ENCODE measurements at regions not wholly inside any gene's neighbourhood (a gene's known extent, or its start where the extent isn't known, plus 50 kb on each side); places are given as distances from the start of the nearest gene placed in this dataset.

GRCh38 chr2:7971248-7971647 lies 710.6 kb upstream of the ID2 start:
- no peak for TF ChIP-seq CTCF (conservative IDR thresholded peaks at IDR 0.05)
- Mint-ChIP-seq H3K27ac (no peak overlapping the region), H3K36me3 (no peaks in the 10 kb centered on the region), H3K9me3 (no peaks in the 10 kb centered on the region), H3K27me3 (peaks cover 4% of the 10 kb centered on the region), H3K4me1 (ENCODE audit: unreplicated experiment) (peaks cover 10% of the 10 kb centered on the region), H3K4me3 (no peak overlapping the region)
- no peak for DNase-seq (ENCODE audit: extremely low spot score, unreplicated experiment)

- Mint-ChIP-seq H3K27me3 (peaks cover 4% of the 10 kb centered on the region), H3K9me3 (no peaks in the 10 kb centered on the region), H3K36me3 (no peaks in the 10 kb centered on the region), H3K4me3 (no peak overlapping the region), H3K27ac (no peak overlapping the region), H3K4me1 (ENCODE audit: unreplicated experiment) (peaks cover 10% of the 10 kb centered on the region)
- DNase-seq (ENCODE audit: extremely low spot score, unreplicated experiment), result no peak
- TF ChIP-seq CTCF (conservative IDR thresholded peaks at IDR 0.05), result no peak
Measured at GRCh38 chr2:7971841-7972240, 710.0 kb upstream of the ID2 start.

DNA sequence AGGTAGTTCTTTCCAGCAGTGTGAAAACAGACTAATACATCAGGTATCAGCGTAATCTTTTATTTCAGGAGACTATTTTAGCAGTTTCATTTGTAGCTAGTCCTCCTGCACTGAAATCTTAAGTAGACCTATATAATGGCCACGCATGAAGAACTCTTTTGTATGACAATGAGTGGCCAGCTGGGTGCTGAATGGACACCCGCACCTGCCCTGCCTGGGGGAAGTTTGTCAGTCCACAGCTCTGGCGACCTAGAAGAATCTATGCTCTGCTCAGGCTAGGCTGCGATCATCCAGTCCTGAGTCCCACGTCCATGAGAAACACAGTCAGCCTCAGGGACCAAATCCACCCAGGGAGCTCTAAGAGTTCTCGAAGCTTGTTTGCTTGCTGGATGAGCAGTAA lies 709.2 kb upstream of the ID2 start:
- no peaks in the 10 kb centered on the region for H3K9me3 Mint-ChIP-seq
- DNase-seq (ENCODE audit: extremely low spot score, unreplicated experiment), result no peak
- H3K4me3 Mint-ChIP-seq, result no peak overlapping the region
- H3K36me3 Mint-ChIP-seq, result no peaks in the 10 kb centered on the region
- no peak overlapping the region for H3K27ac Mint-ChIP-seq
- no peak for TF ChIP-seq CTCF (conservative IDR thresholded peaks at IDR 0.05)
- peaks cover 4% of the 10 kb centered on the region for H3K27me3 Mint-ChIP-seq
- H3K4me1 Mint-ChIP-seq (ENCODE audit: unreplicated experiment), result peaks cover 12% of the 10 kb centered on the region

GRCh38 chr2:7973801-7974480 lies 707.9 kb upstream of the ID2 start:
- Mint-ChIP-seq H3K27ac (no peak overlapping the region), H3K9me3 (no peaks in the 10 kb centered on the region), H3K4me1 (ENCODE audit: unreplicated experiment) (peaks cover 16% of the 10 kb centered on the region), H3K4me3 (no peak overlapping the region), H3K36me3 (no peaks in the 10 kb centered on the region), H3K27me3 (peaks cover 4% of the 10 kb centered on the region)
- no peak for DNase-seq (ENCODE audit: extremely low spot score, unreplicated experiment)
- TF ChIP-seq CTCF (conservative IDR thresholded peaks at IDR 0.05), result no peak

DNA sequence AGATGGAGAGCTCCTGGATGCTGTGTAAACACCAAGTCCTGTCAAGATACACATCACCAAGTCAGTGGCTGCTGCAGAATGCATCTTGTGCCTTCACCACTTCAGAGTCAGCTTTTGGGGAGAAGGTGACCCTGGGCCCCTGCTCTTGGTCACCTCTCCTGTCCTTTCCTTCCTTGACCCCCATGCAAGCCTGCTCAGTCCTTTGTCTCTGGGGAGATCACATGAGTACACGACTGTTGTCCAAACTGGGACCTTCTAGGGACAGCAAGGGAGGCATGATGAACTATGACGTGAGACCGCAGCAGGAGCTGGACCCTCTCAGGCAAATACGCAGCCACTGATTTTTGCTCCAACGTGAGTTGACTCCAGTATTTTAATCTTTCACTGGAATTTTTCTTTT lies 706.9 kb upstream of the ID2 start:
- peaks cover 11% of the 10 kb centered on the region for H3K4me1 Mint-ChIP-seq (ENCODE audit: unreplicated experiment)
- H3K27me3 Mint-ChIP-seq, result peaks cover 4% of the 10 kb centered on the region
- no peaks in the 10 kb centered on the region for H3K36me3 Mint-ChIP-seq
- H3K9me3 Mint-ChIP-seq, result no peaks in the 10 kb centered on the region
- H3K4me3 Mint-ChIP-seq, result no peak overlapping the region
- DNase-seq (ENCODE audit: extremely low spot score, unreplicated experiment), result no peak
- H3K27ac Mint-ChIP-seq, result no peak overlapping the region
- TF ChIP-seq CTCF (conservative IDR thresholded peaks at IDR 0.05), result no peak

DNA sequence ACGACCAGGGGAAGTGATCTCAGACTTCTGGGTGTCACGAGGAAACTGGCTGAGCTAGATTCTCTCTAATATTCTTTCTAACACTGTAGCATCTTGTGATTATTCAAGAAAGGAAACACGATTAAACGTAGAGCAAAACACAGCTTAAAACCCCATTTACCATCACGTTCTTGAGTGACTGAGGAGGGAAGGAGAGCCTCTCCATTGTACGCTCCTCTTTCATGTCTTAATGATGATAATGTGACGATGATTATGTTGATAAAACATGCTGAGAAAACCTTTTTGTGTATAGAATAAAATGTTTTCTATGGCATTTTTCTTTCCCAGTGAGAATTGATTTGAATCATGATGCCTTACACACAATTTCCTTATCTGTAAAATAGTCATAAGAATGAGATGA lies 705.6 kb upstream of the ID2 start:
- Mint-ChIP-seq H3K36me3 (no peaks in the 10 kb centered on the region), H3K27me3 (peaks cover 4% of the 10 kb centered on the region), H3K4me1 (ENCODE audit: unreplicated experiment) (peaks cover 11% of the 10 kb centered on the region), H3K4me3 (no peak overlapping the region), H3K27ac (no peak overlapping the region), H3K9me3 (no peaks in the 10 kb centered on the region)
- no peak for TF ChIP-seq CTCF (conservative IDR thresholded peaks at IDR 0.05)
- DNase-seq (ENCODE audit: extremely low spot score, unreplicated experiment), result no peak

Measured in type B pancreatic cell (in vitro differentiated cells).